Endodermal cell (in vitro differentiated cells): ENCODE measurements at regions not wholly inside any gene's neighbourhood (a gene's known extent, or its start where the extent isn't known, plus 50 kb on each side); places are given as distances from the start of the nearest gene placed in this dataset.
A peak's percentile ranks its signal among the peaks of the same experiment; 100 is the strongest.

Source experiments
- DNase-seq: peaks from one replicate; pipeline ENCODE4 v3.0.0-alpha.2; 2017
- H3K27ac ChIP-seq: 2 replicates; pipeline ENCODE4 v1.5.1; 2013; ENCODE audit warnings: mild to moderate bottlenecking, low read depth, low read length, moderate library complexity
- H3K27me3 ChIP-seq: 2 replicates; pipeline ENCODE4 v1.6.1; 2013; ENCODE audit warnings: mild to moderate bottlenecking, low read length, moderate library complexity; ENCODE audit not compliant: insufficient read depth, control insufficient read depth, poor library complexity, severe bottlenecking
- H3K36me3 ChIP-seq: 2 replicates; pipeline ENCODE4 v1.7.0; 2013; ENCODE audit warnings: mild to moderate bottlenecking, low read length, moderate library complexity; ENCODE audit not compliant: control insufficient read depth, insufficient read depth
- H3K4me1 ChIP-seq: one replicate; pipeline ENCODE4 v1.7.0; 2013; ENCODE audit warnings: low read length; ENCODE audit not compliant: control insufficient read depth, insufficient read depth
- H3K4me3 ChIP-seq: 2 replicates; pipeline ENCODE4 v1.5.1; 2013; ENCODE audit warnings: mild to moderate bottlenecking, low read length, moderate library complexity
- H3K9ac ChIP-seq: 2 replicates; pipeline ENCODE4 v1.6.1; 2013; ENCODE audit warnings: mild to moderate bottlenecking, low read length, moderate library complexity; ENCODE audit not compliant: poor library complexity, severe bottlenecking; ENCODE audit errors: extremely low read depth
- H3K9me3 ChIP-seq: 2 replicates; pipeline ENCODE4 v1.6.1; 2013; ENCODE audit warnings: mild to moderate bottlenecking, low read length, moderate library complexity; ENCODE audit not compliant: control insufficient read depth
- H3K27ac Mint-ChIP-seq: 2 replicates; pipeline ENCODE4 v1.8.0; 2020; ENCODE audit warnings: mixed read lengths
- H3K27me3 Mint-ChIP-seq: 2 replicates; pipeline ENCODE4 v1.8.0; 2021; ENCODE audit warnings: mild to moderate bottlenecking, mixed read lengths; ENCODE audit not compliant: insufficient read depth
- H3K36me3 Mint-ChIP-seq: 2 replicates; pipeline ENCODE4 v1.8.0; 2020; ENCODE audit warnings: low read depth, mixed read lengths
- H3K4me1 Mint-ChIP-seq: 2 replicates; pipeline ENCODE4 v1.8.0; 2020; ENCODE audit warnings: mixed read lengths
- H3K4me3 Mint-ChIP-seq: 2 replicates; pipeline ENCODE4 v1.8.0; 2020; ENCODE audit warnings: mild to moderate bottlenecking, moderate library complexity, mixed read lengths
- H3K9me3 Mint-ChIP-seq: 2 replicates; pipeline ENCODE4 v1.8.0; 2020; ENCODE audit warnings: mild to moderate bottlenecking, mixed read lengths
- WGBS, 2 experiments: methylation state at CpG; one replicate each; pipeline versions ENCODE4 v1.1.5 to v1.1.7; 2013; ENCODE audit warnings: missing lambda C conversion rate in 2 of 2, mixed read lengths in 1 of 2; ENCODE audit not compliant: insufficient coverage in 1 of 2, insufficient read length in 1 of 2; 5-methylcytosine and 5-hydroxymethylcytosine counted together
- TF ChIP-seq, protein P1 (sequence below): fragments of 200-600 bp; sonication (generic); conservative IDR thresholded peaks from 2 replicates; pipeline ENCODE4 v1.5.0; 2021; ENCODE audit warnings: antibody characterized with exemption, mild to moderate bottlenecking

DNA sequence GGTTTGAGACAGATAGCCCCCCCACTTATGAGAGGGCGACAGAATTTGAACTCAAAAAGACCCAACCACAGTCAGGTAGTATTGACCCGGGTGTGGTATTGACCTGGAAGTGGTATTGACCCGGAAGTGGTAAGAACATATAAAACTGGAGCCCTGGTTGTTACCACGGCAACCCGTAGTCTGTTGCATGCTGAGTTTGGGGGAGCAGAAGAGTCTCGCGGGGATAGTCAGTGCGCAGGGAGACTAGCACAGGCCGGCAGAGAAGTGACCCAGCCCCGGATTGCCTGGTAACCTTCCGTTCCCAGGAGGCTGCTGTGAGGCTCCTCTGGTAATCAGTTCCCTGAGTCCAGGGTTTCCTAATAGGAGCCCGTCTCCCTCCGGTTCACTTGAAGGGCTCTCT, 96.2 kb downstream of the SNX5 start:
- H3K27ac ChIP-seq: no peak overlapping the region
- peaks cover 41% of the 10 kb centered on the region for H3K4me1 Mint-ChIP-seq
- H3K4me3 Mint-ChIP-seq: no peak overlapping the region
- peaks cover 5% of the 10 kb centered on the region for H3K4me1 ChIP-seq
- no peaks in the 10 kb centered on the region for H3K27me3 Mint-ChIP-seq
- DNase-seq: peak; percentile 63
- H3K9me3 Mint-ChIP-seq: no peaks in the 10 kb centered on the region
- no peaks in the 10 kb centered on the region for H3K36me3 Mint-ChIP-seq
- 83 to 86% methylated on average over 5 to 13 of the region's 13 CpGs for WGBS, 2 experiments
- peak overlapping the region; percentile 20 for H3K27ac Mint-ChIP-seq
- no peak overlapping the region for H3K4me3 ChIP-seq
- H3K9ac ChIP-seq: no peak overlapping the region
- TF ChIP-seq, protein P1, sequence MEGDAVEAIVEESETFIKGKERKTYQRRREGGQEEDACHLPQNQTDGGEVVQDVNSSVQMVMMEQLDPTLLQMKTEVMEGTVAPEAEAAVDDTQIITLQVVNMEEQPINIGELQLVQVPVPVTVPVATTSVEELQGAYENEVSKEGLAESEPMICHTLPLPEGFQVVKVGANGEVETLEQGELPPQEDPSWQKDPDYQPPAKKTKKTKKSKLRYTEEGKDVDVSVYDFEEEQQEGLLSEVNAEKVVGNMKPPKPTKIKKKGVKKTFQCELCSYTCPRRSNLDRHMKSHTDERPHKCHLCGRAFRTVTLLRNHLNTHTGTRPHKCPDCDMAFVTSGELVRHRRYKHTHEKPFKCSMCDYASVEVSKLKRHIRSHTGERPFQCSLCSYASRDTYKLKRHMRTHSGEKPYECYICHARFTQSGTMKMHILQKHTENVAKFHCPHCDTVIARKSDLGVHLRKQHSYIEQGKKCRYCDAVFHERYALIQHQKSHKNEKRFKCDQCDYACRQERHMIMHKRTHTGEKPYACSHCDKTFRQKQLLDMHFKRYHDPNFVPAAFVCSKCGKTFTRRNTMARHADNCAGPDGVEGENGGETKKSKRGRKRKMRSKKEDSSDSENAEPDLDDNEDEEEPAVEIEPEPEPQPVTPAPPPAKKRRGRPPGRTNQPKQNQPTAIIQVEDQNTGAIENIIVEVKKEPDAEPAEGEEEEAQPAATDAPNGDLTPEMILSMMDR: no peak
- no peaks in the 10 kb centered on the region for H3K36me3 ChIP-seq
- H3K9me3 ChIP-seq: no peaks in the 10 kb centered on the region
- no peaks in the 10 kb centered on the region for H3K27me3 ChIP-seq

DNA sequence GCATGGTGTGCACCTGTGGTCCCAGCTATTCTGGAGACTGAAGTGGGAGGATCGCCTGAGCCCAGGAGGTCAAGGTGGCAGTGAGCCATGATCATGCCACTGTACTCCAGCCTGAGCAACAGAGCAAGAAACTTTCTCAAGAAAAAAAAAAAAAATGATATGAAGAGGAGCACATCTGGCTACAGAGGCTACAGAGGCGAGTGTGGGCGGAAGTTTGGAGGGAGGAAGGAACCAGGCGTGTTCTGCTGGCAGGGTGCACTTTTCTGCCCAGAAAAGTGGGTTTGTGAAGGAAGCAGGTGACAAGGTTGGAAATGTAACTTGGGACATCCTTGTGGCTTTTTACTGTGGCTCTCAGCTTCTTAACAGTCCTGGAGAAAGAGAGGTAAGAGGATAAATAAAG, 96.7 kb downstream of the SNX5 start:
- Histone ChIP-seq H3K9ac (no peak overlapping the region), H3K9me3 (no peaks in the 10 kb centered on the region), H3K4me3 (no peak overlapping the region), H3K27me3 (no peaks in the 10 kb centered on the region), H3K36me3 (no peaks in the 10 kb centered on the region), H3K27ac (no peak overlapping the region), H3K4me1 (peaks cover 5% of the 10 kb centered on the region)
- Mint-ChIP-seq H3K36me3 (no peaks in the 10 kb centered on the region), H3K9me3 (no peaks in the 10 kb centered on the region), H3K4me3 (no peak overlapping the region), H3K27ac (peak overlapping the region; percentile 20), H3K4me1 (peaks cover 41% of the 10 kb centered on the region), H3K27me3 (no peaks in the 10 kb centered on the region)
- TF ChIP-seq, protein P1: no peak
- 73 to 90% methylated on average over 2 to 4 of the region's 4 CpGs for WGBS, 2 experiments
- no peak for DNase-seq

DNA sequence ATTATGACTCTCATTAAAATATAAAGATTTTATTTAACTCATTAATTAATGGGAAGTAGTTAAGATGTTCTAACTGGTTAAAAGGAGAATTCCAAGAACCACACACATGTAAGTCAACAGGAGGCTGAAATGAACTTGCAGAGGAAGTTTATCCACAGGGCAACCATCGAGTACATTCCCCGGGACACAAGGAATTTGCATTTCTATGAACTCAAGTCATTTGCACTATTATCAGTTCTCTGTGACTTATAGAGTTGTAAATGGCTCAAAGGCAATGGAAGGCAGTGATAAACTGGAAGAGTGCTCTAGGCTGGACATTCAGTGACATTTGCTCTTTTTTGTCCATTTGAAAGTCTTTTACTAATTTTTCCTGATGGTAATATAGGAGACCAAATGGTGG, 97.4 kb downstream of the SNX5 start:
- Histone ChIP-seq H3K36me3 (no peaks in the 10 kb centered on the region), H3K9me3 (no peaks in the 10 kb centered on the region), H3K4me3 (no peak overlapping the region), H3K4me1 (peaks cover 5% of the 10 kb centered on the region), H3K9ac (no peak overlapping the region), H3K27ac (no peak overlapping the region), H3K27me3 (no peaks in the 10 kb centered on the region)
- TF ChIP-seq, protein P1: no peak
- WGBS, 2 experiments: 0 to 46% methylated on average over 1 to 2 of the region's 2 CpGs
- Mint-ChIP-seq H3K4me1 (peaks cover 39% of the 10 kb centered on the region), H3K4me3 (no peak overlapping the region), H3K27ac (peak overlapping the region; percentile 18), H3K36me3 (no peaks in the 10 kb centered on the region), H3K9me3 (no peaks in the 10 kb centered on the region), H3K27me3 (no peaks in the 10 kb centered on the region)
- DNase-seq: no peak
